ENCODE measurements at regions not wholly inside any gene's neighbourhood (a gene's known extent, or its start where the extent isn't known, plus 50 kb on each side); places are given as distances from the start of the nearest gene placed in this dataset.
"Not testable (repeated sequence)": the region's sequence is repeated elsewhere in the genome, so short reads cannot be mapped to it uniquely, and the experiment has no call there.

DNA sequence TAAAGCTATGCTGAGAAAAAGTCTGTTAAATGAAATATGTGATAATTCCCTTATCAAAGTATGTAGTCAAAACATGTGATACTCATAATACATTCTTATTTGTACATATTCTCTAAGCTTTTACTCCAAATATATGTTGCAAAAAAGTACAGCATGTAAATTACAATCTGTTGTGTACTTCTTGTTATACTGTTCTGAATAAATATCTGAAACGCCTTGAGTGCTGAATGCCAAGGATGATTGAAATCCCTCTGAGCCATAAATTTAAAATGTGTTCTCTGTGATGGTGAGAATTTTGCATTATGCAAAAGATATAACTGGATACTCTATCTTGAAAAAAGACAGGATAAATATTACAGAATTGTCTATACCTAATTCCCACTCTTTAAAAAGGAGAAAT lies 1128.0 kb downstream of the STPG2 start:
- CTCF ChIA-PET: interaction anchor here (0.6 kb wide), 1 partner anchor 415 kb away, joined by 3 read pairs; no protein-coding TSS in a partner anchor
- TF ChIP-seq, protein P1, sequence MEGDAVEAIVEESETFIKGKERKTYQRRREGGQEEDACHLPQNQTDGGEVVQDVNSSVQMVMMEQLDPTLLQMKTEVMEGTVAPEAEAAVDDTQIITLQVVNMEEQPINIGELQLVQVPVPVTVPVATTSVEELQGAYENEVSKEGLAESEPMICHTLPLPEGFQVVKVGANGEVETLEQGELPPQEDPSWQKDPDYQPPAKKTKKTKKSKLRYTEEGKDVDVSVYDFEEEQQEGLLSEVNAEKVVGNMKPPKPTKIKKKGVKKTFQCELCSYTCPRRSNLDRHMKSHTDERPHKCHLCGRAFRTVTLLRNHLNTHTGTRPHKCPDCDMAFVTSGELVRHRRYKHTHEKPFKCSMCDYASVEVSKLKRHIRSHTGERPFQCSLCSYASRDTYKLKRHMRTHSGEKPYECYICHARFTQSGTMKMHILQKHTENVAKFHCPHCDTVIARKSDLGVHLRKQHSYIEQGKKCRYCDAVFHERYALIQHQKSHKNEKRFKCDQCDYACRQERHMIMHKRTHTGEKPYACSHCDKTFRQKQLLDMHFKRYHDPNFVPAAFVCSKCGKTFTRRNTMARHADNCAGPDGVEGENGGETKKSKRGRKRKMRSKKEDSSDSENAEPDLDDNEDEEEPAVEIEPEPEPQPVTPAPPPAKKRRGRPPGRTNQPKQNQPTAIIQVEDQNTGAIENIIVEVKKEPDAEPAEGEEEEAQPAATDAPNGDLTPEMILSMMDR (conservative IDR thresholded peaks at IDR 0.05; ENCODE audit: low read depth): no peak

GRCh38 chr4:97016186-97016907 lies 1126.9 kb downstream of the STPG2 start:
- TF ChIP-seq, protein P1 (conservative IDR thresholded peaks at IDR 0.05; ENCODE audit: low read depth): no peak
- no peak overlapping the region for H3K27ac ChIP-seq
- no peak for DNase-seq (ENCODE audit: low spot score)
- ChIA-PET CTCF (interaction anchor here (0.7 kb wide), 1 partner anchor 54 kb away, joined by 3 read pairs; no protein-coding TSS in a partner anchor), POLR2A (ENCODE audit: low non-redundant PET) (no interaction called here)

More for the DNA sequence above, 1128.0 kb downstream of the STPG2 start:
- POLR2A ChIA-PET (ENCODE audit: low non-redundant PET): no interaction called here
- DNase-seq (ENCODE audit: low spot score): no peak
- H3K27ac ChIP-seq: no peak overlapping the region

DNA sequence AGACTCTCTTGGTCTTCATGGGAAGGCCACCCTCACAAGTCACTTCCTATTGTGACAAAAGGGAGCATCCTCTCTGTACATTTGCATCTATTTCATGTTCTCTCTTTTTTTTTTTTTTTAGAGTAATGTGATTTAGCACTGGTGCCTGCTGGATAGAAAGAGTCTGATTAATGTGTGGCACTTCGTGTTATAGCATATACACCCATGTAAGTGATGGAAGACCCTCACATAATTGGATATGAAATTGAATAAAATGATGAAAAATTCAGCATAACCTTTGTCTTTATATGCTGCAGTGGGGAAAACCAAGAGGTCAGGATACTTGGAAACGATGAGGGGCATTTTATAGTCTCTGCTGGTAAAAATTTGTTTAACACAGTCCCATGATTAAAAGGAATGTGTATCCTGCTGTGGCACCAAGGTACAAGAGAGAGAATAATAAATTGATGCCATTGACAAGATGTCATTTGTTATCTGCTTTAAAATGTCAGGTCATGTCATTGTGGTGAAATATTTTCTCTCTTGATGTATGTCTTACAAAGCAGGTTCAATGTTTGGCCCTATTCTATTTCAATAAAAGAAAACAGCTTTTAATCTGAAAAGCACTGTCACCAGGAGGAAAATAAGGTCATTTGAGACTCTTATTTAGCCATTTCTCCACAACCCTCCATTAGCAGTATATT lies 1115.4 kb downstream of the STPG2 start:
- no peak overlapping the region for H3K27ac ChIP-seq
- TF ChIP-seq, protein P1 (conservative IDR thresholded peaks at IDR 0.05; ENCODE audit: low read depth): no peak
- POLR2A ChIA-PET (ENCODE audit: low non-redundant PET): no interaction called here
- CTCF ChIA-PET: no interaction called here
- no peak for DNase-seq (ENCODE audit: low spot score)

DNA sequence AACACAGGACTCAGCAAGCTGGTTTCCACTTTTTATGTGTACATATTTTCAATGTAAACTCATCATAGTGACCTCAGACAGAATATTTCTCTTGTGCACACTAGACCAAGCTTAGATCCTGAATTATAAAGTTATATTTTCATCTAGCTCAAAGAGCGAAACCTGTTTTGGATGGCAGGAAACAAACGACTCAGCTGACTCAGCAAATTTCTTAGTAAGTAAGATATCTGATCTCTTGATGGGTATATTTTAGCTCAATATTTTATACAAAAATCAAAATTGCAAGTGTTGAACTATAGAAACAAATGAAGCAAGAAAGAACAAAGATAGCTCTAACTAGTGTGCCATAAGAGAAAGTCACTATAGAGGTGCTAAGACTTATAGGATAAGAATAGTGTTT lies 1114.5 kb downstream of the STPG2 start:
- ChIA-PET CTCF (no interaction called here), POLR2A (ENCODE audit: low non-redundant PET) (no interaction called here)

GRCh38 chr4:97037411-97038145 lies 1105.7 kb downstream of the STPG2 start:
- DNase-seq (ENCODE audit: low spot score); CTCF ChIA-PET; POLR2A ChIA-PET (ENCODE audit: low non-redundant PET); H3K27ac ChIP-seq: not testable (repeated sequence)

More for the DNA sequence above, 1114.5 kb downstream of the STPG2 start:
- no peak overlapping the region for H3K27ac ChIP-seq
- TF ChIP-seq, protein P1 (conservative IDR thresholded peaks at IDR 0.05; ENCODE audit: low read depth): no peak
- DNase-seq (ENCODE audit: low spot score): no peak

GRCh38 chr4:97038146-97038516 lies 1105.1 kb downstream of the STPG2 start:
- no peak for DNase-seq (ENCODE audit: low spot score)
- POLR2A ChIA-PET (ENCODE audit: low non-redundant PET): no interaction called here
- H3K27ac ChIP-seq: no peak overlapping the region
- CTCF ChIA-PET: no interaction called here
- TF ChIP-seq, protein P1 (conservative IDR thresholded peaks at IDR 0.05; ENCODE audit: low read depth): no peak
